ENCODE measurements at regions not wholly inside any gene's neighbourhood (a gene's known extent, or its start where the extent isn't known, plus 50 kb on each side); places are given as distances from the start of the nearest gene placed in this dataset.

DNA sequence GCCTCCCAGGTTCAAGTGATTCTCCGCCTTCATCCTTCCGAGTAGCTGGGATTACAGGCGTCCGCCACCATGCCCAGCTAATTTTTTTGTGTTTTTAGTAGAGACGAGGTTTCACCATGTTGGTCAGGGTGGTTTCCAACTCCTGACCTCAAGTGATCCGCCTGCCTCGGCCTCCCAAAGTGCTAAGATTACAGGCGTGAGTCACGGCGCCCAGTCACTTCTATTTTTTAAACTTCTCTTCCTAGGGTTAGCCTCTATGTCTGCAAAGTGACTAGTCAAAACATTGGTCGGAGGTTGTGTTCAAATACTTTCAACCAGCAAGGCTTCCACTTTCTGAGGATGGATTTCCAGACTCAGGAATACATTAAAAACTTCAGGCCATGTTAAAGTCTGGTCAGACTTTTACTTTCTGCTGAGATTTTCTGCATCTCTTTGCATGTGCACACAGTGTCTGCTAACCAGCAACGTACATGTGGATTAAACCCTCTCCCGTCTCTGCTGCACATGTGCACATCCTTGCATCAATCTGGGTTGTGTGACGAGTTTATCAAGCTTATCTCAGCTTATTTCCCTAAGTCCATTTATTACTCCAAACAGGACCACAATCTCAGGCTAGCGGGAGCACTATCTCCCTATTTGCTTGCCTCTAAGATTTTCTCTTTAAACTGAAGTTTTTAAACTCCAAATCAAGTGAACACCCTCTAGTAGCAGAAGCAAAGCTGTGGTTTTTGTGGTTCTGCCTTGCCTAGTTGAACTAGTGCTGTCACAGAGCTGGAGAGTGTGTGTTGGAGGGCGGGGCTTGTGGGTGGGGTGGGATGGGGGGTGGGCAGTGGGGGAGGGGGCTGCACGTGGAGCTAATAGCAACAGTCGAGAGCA lies 525.2 kb upstream of the GOT2 start:
- TF ChIP-seq POLR2A (IDR thresholded peaks at IDR 0.05): no peak
- Histone ChIP-seq H3K9me3 (no peaks in the 10 kb centered on the region), H3K4me1 (no peaks in the 10 kb centered on the region), H3K27me3 (no peaks in the 10 kb centered on the region), H3K36me3 (no peaks in the 10 kb centered on the region), H3K4me3 (replicated peaks in 1 of 3) (no peak overlapping the region), H3K27ac (no peak overlapping the region)
- intact Hi-C loops (cut with DNase I): no loop called here
- no peak for DNase-seq
- WGBS, 2 donors: 76 to 85% methylated on average over 18 of the region's 18 CpGs

DNA sequence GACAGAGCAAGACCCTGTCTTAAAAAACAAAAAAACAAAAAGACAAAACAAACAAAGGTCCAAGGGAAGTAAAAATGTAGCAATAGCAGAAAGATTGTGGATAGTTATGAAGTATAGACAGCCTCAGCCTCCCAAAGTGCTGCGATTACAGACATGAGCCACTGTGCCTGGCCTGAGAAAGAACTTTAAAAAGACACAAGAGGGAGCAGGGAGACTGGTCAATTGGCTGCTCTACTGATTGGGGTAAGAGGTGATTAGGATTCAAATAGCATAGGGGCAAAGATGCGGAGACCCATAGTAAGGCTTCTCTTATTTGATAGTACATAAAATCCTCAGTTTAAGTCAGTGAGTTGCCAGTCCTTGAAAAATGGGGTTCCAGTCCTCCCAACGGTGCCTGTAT lies 518.2 kb upstream of the GOT2 start:
- no peaks in the 10 kb centered on the region for H3K36me3 ChIP-seq
- no peak overlapping the region for H3K4me3 ChIP-seq (replicated peaks in 1 of 3)
- intact Hi-C loops (cut with DNase I): no loop called here
- no peak overlapping the region for H3K27ac ChIP-seq
- no peak for TF ChIP-seq POLR2A (IDR thresholded peaks at IDR 0.05)
- TF ChIP-seq, protein P1, sequence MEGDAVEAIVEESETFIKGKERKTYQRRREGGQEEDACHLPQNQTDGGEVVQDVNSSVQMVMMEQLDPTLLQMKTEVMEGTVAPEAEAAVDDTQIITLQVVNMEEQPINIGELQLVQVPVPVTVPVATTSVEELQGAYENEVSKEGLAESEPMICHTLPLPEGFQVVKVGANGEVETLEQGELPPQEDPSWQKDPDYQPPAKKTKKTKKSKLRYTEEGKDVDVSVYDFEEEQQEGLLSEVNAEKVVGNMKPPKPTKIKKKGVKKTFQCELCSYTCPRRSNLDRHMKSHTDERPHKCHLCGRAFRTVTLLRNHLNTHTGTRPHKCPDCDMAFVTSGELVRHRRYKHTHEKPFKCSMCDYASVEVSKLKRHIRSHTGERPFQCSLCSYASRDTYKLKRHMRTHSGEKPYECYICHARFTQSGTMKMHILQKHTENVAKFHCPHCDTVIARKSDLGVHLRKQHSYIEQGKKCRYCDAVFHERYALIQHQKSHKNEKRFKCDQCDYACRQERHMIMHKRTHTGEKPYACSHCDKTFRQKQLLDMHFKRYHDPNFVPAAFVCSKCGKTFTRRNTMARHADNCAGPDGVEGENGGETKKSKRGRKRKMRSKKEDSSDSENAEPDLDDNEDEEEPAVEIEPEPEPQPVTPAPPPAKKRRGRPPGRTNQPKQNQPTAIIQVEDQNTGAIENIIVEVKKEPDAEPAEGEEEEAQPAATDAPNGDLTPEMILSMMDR (IDR thresholded peaks at IDR 0.05): no peak
- no peaks in the 10 kb centered on the region for H3K4me1 ChIP-seq
- H3K27me3 ChIP-seq: no peaks in the 10 kb centered on the region
- H3K9me3 ChIP-seq: no peaks in the 10 kb centered on the region
- 77 to 87% methylated on average over 3 of the region's 3 CpGs for WGBS, 2 donors
- DNase-seq: no peak

DNA sequence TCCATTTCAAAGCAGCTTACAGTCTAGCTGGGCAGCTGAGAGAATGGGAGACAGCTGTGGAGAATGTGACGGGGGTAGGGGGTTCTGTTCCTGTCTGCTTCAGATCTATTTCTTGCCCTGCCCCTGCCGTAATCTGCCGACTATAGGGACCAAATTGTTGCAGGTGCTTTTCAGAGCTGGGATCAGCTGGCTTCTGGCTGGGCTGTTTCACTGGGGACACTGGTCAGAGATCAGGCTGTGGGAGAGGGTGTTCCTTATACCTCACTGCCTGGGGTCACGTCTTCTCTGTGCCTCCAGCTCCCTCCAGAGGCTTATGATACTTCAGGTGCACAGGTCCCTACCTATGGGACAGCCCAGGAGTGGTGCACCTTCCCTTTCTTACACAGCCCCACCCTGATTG lies 514.9 kb upstream of the GOT2 start:
- no peaks in the 10 kb centered on the region for H3K4me1 ChIP-seq
- H3K27me3 ChIP-seq: no peaks in the 10 kb centered on the region
- no peak overlapping the region for H3K4me3 ChIP-seq (replicated peaks in 1 of 3)
- TF ChIP-seq POLR2A (IDR thresholded peaks at IDR 0.05): no peak
- TF ChIP-seq, protein P1 (IDR thresholded peaks at IDR 0.05): no peak
- peak in 1 of 2 donors; percentile 1 for DNase-seq
- intact Hi-C loops (cut with DNase I): no loop called here
- WGBS, 2 donors: 37 to 58% methylated on average over 4 of the region's 4 CpGs
- H3K9me3 ChIP-seq: no peaks in the 10 kb centered on the region
- no peaks in the 10 kb centered on the region for H3K36me3 ChIP-seq
- H3K27ac ChIP-seq: no peak overlapping the region

DNA sequence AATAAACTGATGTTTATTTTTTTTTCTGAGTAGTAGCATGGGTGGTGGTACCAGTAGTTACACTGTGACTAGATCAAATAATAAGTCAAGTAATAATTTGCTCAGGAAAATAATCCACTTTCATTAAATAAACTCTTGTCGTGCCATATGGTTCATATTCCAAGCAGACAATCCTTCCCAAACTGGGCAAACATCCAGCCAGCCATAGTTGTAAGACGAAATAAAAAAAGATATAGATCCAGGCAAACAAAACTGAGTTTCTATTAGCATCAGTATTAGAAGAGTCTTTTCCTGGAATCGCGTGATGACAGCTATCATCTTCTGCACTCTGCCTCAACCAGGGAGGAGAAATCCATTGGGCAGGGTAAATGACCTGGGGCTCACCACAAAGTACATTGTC lies 508.4 kb upstream of the GOT2 start:
- no peaks in the 10 kb centered on the region for H3K27me3 ChIP-seq
- TF ChIP-seq, protein P1 (IDR thresholded peaks at IDR 0.05): no peak
- TF ChIP-seq POLR2A (IDR thresholded peaks at IDR 0.05): no peak
- no peaks in the 10 kb centered on the region for H3K9me3 ChIP-seq
- DNase-seq: no peak
- no peak overlapping the region for H3K27ac ChIP-seq
- no peak overlapping the region for H3K4me3 ChIP-seq (replicated peaks in 1 of 3)
- intact Hi-C loops (cut with DNase I): no loop called here
- 72 to 78% methylated on average over 4 of the region's 4 CpGs for WGBS, 2 donors
- H3K36me3 ChIP-seq: no peaks in the 10 kb centered on the region
- no peaks in the 10 kb centered on the region for H3K4me1 ChIP-seq

DNA sequence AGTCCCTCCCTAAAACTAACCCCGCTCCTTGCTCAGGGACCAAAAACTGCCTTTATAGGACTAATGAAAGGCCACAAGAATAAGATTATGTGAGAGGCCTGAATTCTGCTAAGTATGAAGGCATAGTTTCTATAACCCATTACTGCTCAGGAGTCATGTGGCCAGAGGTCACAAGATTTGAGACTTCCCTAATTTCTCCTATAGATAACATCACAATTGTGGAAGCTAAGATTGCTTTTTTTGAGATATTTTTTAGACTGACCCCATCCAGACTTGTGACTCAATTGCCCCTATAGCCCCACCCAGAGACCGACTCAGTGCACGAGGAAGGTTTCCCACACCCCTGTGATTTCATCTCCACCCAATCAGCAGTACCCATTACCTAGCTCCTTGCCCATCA lies 504.1 kb upstream of the GOT2 start:
- 84 to 88% methylated on average over 3 of the region's 3 CpGs for WGBS, 2 donors
- no peak overlapping the region for H3K4me3 ChIP-seq (replicated peaks in 1 of 3)
- TF ChIP-seq POLR2A (IDR thresholded peaks at IDR 0.05): no peak
- TF ChIP-seq, protein P1 (IDR thresholded peaks at IDR 0.05): no peak
- no peaks in the 10 kb centered on the region for H3K9me3 ChIP-seq
- no peaks in the 10 kb centered on the region for H3K27me3 ChIP-seq
- intact Hi-C loops (cut with DNase I): no loop called here
- no peaks in the 10 kb centered on the region for H3K4me1 ChIP-seq
- H3K27ac ChIP-seq: no peak overlapping the region
- H3K36me3 ChIP-seq: no peaks in the 10 kb centered on the region
- no peak for DNase-seq
